OCI-LY7 (cell line): ENCODE measurements at regions not wholly inside any gene's neighbourhood (a gene's known extent, or its start where the extent isn't known, plus 50 kb on each side); places are given as distances from the start of the nearest gene placed in this dataset.
A peak's percentile ranks its signal among the peaks of the same experiment; 100 is the strongest.

ENCODE experiments used
- BruUV-seq: library from RNA; stranded (reverse); fragments of 400-500 nt; replicated peaks from 2 replicates; lab custom pipeline; 2021; lab: Mats Ljungman, UMichigan
- CTCF ChIA-PET: fragments of 300-600 bp; sonication (Branson Sonifier 250); formaldehyde crosslinking; loops from one replicate; lab custom pipeline; 2022; ENCODE audit warnings: antibody characterized with exemption; ENCODE audit not compliant: unreplicated experiment; lab: Charles Lee
- POLR2A ChIA-PET: fragments of 300-600 bp; sonication (Branson Sonifier 250); formaldehyde crosslinking; loops from one replicate; lab custom pipeline; 2022; ENCODE audit warnings: antibody characterized with exemption; lab: Charles Lee
- DNase-seq: peaks from one replicate; pipeline ENCODE4 v3.0.0-alpha.2; 2015; ENCODE audit warnings: low spot score
- H2AFZ ChIP-seq: fragments of 200-600 bp; sonication (generic), shearing (Covaris generic); 2 replicates; pipeline ENCODE4 v1.6.1; 2014; ENCODE audit warnings: mild to moderate bottlenecking, antibody characterized with exemption, low read length, moderate library complexity
- H3K27ac ChIP-seq: fragments of 200-600 bp; sonication (generic); 2 replicates; pipeline ENCODE4 v1.5.1; 2014; ENCODE audit warnings: mixed run types, low read depth, mild to moderate bottlenecking, moderate library complexity, low read length, inconsistent platforms; ENCODE audit not compliant: poor library complexity, severe bottlenecking
- H3K36me3 ChIP-seq: fragments of 200-600 bp; sonication (generic); 2 replicates; pipeline ENCODE4 v1.6.1; 2014; ENCODE audit warnings: mild to moderate bottlenecking, antibody characterized with exemption, low read length, moderate library complexity, mixed read lengths; ENCODE audit not compliant: insufficient read depth
- H3K4me1 ChIP-seq: fragments of 200-600 bp; sonication (generic); 2 replicates; pipeline ENCODE4 v1.5.1; 2014; ENCODE audit warnings: mild to moderate bottlenecking, low read length; ENCODE audit not compliant: insufficient read depth, poor library complexity, severe bottlenecking
- H3K4me2 ChIP-seq: fragments of 200-600 bp; sonication (generic); 2 replicates; pipeline ENCODE4 v1.6.1; 2014; ENCODE audit warnings: mild to moderate bottlenecking, low read length
- H3K4me3 ChIP-seq: fragments of 200-600 bp; sonication (generic); 2 replicates; pipeline ENCODE4 v1.5.1; 2014; ENCODE audit warnings: mild to moderate bottlenecking, low read depth, low read length; ENCODE audit not compliant: poor library complexity, severe bottlenecking
- H3K79me2 ChIP-seq: fragments of 200-600 bp; sonication (generic); 2 replicates; pipeline ENCODE4 v1.6.1; 2016; ENCODE audit warnings: low read depth, mild to moderate bottlenecking, low read length, moderate library complexity, mixed read lengths; ENCODE audit not compliant: insufficient read depth
- H3K9me2 ChIP-seq: fragments of 200-600 bp; sonication (generic); 2 replicates; pipeline ENCODE4 v1.6.1; 2016; ENCODE audit warnings: mild to moderate bottlenecking, low read length, mixed read lengths; ENCODE audit not compliant: insufficient read depth
- H3K9me3 ChIP-seq: fragments of 200-600 bp; sonication (generic); 2 replicates; pipeline ENCODE4 v1.6.1; 2014; ENCODE audit warnings: mild to moderate bottlenecking, mixed run types, low read length, mixed read lengths
- H4K20me1 ChIP-seq: fragments of 200-600 bp; sonication (generic); 2 replicates; pipeline ENCODE4 v1.6.1; 2014; ENCODE audit warnings: mild to moderate bottlenecking, antibody characterized with exemption, low read length, moderate library complexity, mixed read lengths; ENCODE audit not compliant: insufficient read depth
- CTCF ChIP-seq: fragments of 200-600 bp; sonication (generic); conservative IDR thresholded peaks from 2 replicates; pipeline ENCODE4 v1.5.1; 2014; ENCODE audit warnings: mild to moderate bottlenecking, antibody characterized with exemption, low read length, moderate library complexity, mixed read lengths
- EZH2phosphoT487 ChIP-seq: fragments of 200-600 bp; sonication (generic); IDR thresholded peaks from 2 replicates; pipeline ENCODE4 v1.6.1; 2018; ENCODE audit warnings: low read depth, borderline replicate concordance, mild to moderate bottlenecking, mixed run types, antibody characterized with exemption, low read length, moderate library complexity, mixed read lengths
- intact Hi-C: fragments of 100-400 bp; cut with micrococcal nuclease; formaldehyde crosslinking; loops from one replicate; pipeline ENCODE4 v1.10.0; 2022; ENCODE audit not compliant: unreplicated experiment

DNA sequence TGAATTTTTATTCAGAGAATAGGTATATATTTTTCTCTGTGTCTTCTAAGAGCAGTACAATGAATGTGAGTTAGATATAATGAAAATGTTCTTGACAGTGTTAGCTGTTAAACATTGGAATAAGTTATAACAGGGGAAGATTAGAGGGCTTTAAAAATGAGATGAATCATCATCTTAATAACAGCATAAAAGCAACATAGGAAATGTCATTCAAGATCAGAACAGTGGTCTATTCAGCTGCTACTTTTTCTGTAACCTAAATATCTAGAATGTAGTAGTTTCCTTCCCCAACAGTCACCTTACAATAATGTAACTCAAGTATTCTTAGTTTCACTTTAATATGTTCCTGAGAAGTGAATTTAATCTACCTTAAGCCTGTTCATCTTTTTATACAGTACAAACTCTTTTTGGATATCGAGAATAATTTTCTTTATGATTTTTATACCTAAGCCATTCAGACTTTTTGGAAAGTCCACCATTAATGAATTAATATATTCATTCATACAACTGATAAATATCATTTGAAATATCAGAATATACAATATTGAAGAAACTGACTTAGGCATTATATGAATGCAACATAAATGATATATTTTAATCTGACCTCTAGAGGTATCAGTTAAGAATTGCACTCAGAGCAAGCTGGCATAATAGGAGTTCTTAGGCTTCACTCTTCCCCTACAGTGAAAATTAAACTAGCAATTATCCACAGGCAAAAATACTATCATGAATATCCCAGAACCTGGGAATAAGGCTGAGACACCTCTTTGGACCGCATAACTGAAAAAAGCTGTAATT is 66.1 kb upstream of the EDIL3 start:
- H3K27ac ChIP-seq: no peak overlapping the region
- TF ChIP-seq EZH2phosphoT487 (no peak), CTCF (peak; percentile 57)
- no peaks in the 10 kb centered on the region for H3K9me2 ChIP-seq
- ChIA-PET CTCF (no interaction called here), POLR2A (interaction anchor here (1.6 kb wide), 1 partner anchor 12 kb away, joined by 3 read pairs; no protein-coding TSS in a partner anchor)
- no peaks in the 10 kb centered on the region for H3K36me3 ChIP-seq
- peak; percentile 1 for DNase-seq
- H3K4me1 ChIP-seq: no peaks in the 10 kb centered on the region
- no peak overlapping the region for H3K4me2 ChIP-seq
- BruUV-seq: no TSS peak
- H3K79me2 ChIP-seq: no peaks in the 10 kb centered on the region; the same call in 1 of the 2 replicates
- no peaks in the 10 kb centered on the region for H4K20me1 ChIP-seq
- intact Hi-C loops: no loop called here
- H3K4me3 ChIP-seq: no peak overlapping the region
- H2AFZ ChIP-seq: no peak overlapping the region
- H3K9me3 ChIP-seq: no peaks in the 10 kb centered on the region

DNA sequence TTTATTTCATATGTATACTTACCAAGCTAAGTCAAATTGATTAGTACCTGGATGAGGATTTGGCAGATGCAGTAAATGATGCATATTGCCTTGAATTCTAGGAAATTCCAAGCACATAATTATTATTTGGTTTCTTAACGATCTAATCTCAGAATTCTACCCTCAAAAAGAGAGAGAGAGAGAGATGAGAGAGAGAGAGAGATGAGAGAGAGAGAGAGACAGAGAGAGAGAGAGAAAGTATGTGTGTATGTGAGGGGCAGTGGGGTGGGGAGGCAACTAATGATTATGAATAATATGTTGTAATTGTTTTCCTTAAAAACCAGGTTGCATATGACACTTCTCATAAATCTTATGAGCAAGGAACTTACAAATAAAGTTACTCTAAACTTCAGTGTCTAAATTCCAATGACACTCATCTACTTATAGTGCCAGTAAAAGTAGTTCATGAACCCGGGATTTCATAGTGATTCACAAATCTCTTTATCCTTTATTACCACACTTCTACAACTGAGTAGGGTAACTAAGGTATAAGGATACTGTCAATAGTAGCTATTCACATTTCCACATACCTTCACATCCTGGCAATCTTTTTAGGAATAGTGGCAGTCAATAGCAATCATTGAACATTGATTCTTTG is 60.5 kb upstream of the EDIL3 start:
- TF ChIP-seq CTCF: no peak
- TF ChIP-seq EZH2phosphoT487: no peak
- H3K4me3 ChIP-seq: no peak overlapping the region
- BruUV-seq: no TSS peak
- ChIA-PET CTCF (no interaction called here), POLR2A (interaction anchor here (0.8 kb wide), 2 partner anchors 292 to 415 kb away, joined by 4 read pairs; no protein-coding TSS in a partner anchor)
- H3K27ac ChIP-seq: no peak overlapping the region
- no peak for DNase-seq
- H3K79me2 ChIP-seq: no peaks in the 10 kb centered on the region
- H3K9me2 ChIP-seq: no peaks in the 10 kb centered on the region
- no peaks in the 10 kb centered on the region for H3K9me3 ChIP-seq
- no peaks in the 10 kb centered on the region for H3K36me3 ChIP-seq
- H3K4me2 ChIP-seq: no peak overlapping the region
- no peaks in the 10 kb centered on the region for H3K4me1 ChIP-seq
- intact Hi-C loops: no loop called here
- H4K20me1 ChIP-seq: no peaks in the 10 kb centered on the region
- no peak overlapping the region for H2AFZ ChIP-seq

DNA sequence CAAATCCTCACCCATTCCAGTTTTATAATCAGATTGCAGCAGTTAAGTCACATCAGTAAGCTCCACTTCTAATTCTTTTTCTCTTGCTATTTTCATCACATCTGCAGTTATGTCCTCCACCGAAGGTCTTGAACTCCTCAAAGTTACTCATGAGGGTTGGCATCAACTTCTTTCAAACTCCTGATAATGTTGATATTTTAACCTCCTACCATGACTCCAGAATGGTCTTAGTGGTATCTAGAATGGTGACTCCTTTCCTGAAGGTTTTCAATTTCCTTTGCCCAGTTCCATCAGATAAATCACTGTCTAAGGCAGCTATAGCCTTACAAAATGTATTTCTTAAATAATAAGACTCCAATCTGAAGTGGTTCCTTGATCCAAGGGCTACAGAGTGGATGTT is 53.8 kb upstream of the EDIL3 start:
- Histone ChIP-seq H3K27ac (no peak overlapping the region), H3K36me3 (no peaks in the 10 kb centered on the region), H3K4me1 (no peaks in the 10 kb centered on the region), H3K9me3 (no peaks in the 10 kb centered on the region), H3K79me2 (no peaks in the 10 kb centered on the region), H2AFZ (no peak overlapping the region), H4K20me1 (no peaks in the 10 kb centered on the region), H3K9me2 (no peaks in the 10 kb centered on the region), H3K4me2 (no peak overlapping the region), H3K4me3 (no peak overlapping the region)
- TF ChIP-seq CTCF (no peak), EZH2phosphoT487 (no peak)
- BruUV-seq: no TSS peak
- DNase-seq: no peak
- CTCF ChIA-PET: no interaction called here
- POLR2A ChIA-PET: interaction anchor here (0.9 kb wide), 1 partner anchor 13 kb away, joined by 3 read pairs; no protein-coding TSS in a partner anchor
- intact Hi-C loops: no loop called here
